ENCODE measurements at regions not wholly inside any gene's neighbourhood (a gene's known extent, or its start where the extent isn't known, plus 50 kb on each side); places are given as distances from the start of the nearest gene placed in this dataset.
A peak's percentile ranks its signal among the peaks of the same experiment; 100 is the strongest.
"Not testable (repeated sequence)": the region's sequence is repeated elsewhere in the genome, so short reads cannot be mapped to it uniquely, and the experiment has no call there.

DNA sequence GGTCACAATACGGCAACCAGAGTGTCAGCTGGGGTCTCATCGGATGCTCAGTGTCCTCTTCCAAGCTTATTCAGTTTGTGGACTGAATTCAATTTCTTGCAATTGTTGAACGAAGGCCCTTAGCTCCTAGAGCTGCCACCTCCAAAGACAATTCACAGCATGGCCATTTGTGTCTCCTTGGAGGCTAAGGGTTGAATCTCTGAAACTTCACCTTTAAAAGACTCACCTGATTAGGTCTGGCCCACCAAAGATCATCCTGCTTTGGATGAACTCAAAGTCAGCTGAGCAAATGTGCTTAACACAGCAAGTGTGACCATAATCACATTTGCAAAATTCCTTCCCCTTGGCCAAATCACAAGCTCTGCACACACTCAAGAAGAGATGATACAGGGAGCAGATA lies 175.9 kb downstream of the OTOP1 start:
- POLR2A ChIA-PET; H3K9me3 ChIP-seq (replicated peaks; ENCODE audit: control insufficient read depth, insufficient read depth, low read depth, low read length); H3K9ac ChIP-seq (ENCODE audit: insufficient read depth in 1 of 2, low read depth in 2 of 2, low read length in 2 of 2); H3K4me1 ChIP-seq (replicated peaks in 1 of 2; ENCODE audit: control insufficient read depth in 2 of 2, insufficient read depth in 2 of 2, low read length in 2 of 2); H3K27me3 ChIP-seq (ENCODE audit: control insufficient read depth in 2 of 2, insufficient read depth in 2 of 2, low read length in 2 of 2); BruUV-seq (replicated peaks); H3K4me3 ChIP-seq; CTCF ChIA-PET (ENCODE audit: low intra/inter-chr PET ratio); H2AFZ ChIP-seq (ENCODE audit: low read depth, low read length); H3K79me2 ChIP-seq (ENCODE audit: control insufficient read depth, insufficient read depth, low read length); H3K9me1 ChIP-seq (ENCODE audit: control insufficient read depth, insufficient read depth, low read length); H3K27ac ChIP-seq (ENCODE audit: extremely low read depth, low read depth, low read length); intact Hi-C loops (cut with micrococcal nuclease); H3K36me3 ChIP-seq (ENCODE audit: control insufficient read depth, insufficient read depth, low read length); FAIRE-seq; in situ Hi-C loops (cut with MboI); ATAC-seq; H4K20me1 ChIP-seq (replicated peaks; ENCODE audit: control insufficient read depth, insufficient read depth, low read length); H3K4me2 ChIP-seq (ENCODE audit: insufficient read depth, low read length); DNase-seq (ENCODE audit: extremely low read depth in 1 of 4, low spot score in 3 of 4): not testable (repeated sequence)
- peak; percentile 86 for TF ChIP-seq ZNF134 (CRISPR knock-in tag; conservative IDR thresholded peaks at IDR 0.05)
- WGBS (ENCODE audit: insufficient coverage, low coverage, missing lambda C conversion rate): 2% methylated on average over 3 of the region's 3 CpGs

GRCh38 chr4:4052933-4053332 lies 173.8 kb downstream of the OTOP1 start:
- H3K4me3 ChIP-seq; H2AFZ ChIP-seq (ENCODE audit: low read depth, low read length); ATAC-seq; H4K20me1 ChIP-seq (replicated peaks; ENCODE audit: control insufficient read depth, insufficient read depth, low read length); POLR2A ChIA-PET; H3K36me3 ChIP-seq (ENCODE audit: control insufficient read depth, insufficient read depth, low read length); in situ Hi-C loops (cut with MboI); DNase-seq (ENCODE audit: extremely low read depth in 1 of 4, low spot score in 3 of 4); H3K79me2 ChIP-seq (ENCODE audit: control insufficient read depth, insufficient read depth, low read length); BruUV-seq (replicated peaks); CTCF ChIA-PET (ENCODE audit: low intra/inter-chr PET ratio); H3K9me3 ChIP-seq (replicated peaks; ENCODE audit: control insufficient read depth, insufficient read depth, low read depth, low read length); H3K27ac ChIP-seq (ENCODE audit: extremely low read depth, low read depth, low read length); H3K9ac ChIP-seq (ENCODE audit: insufficient read depth in 1 of 2, low read depth in 2 of 2, low read length in 2 of 2); H3K27me3 ChIP-seq (ENCODE audit: control insufficient read depth in 2 of 2, insufficient read depth in 2 of 2, low read length in 2 of 2); H3K4me1 ChIP-seq (replicated peaks in 1 of 2; ENCODE audit: control insufficient read depth in 2 of 2, insufficient read depth in 2 of 2, low read length in 2 of 2); H3K4me2 ChIP-seq (ENCODE audit: insufficient read depth, low read length); intact Hi-C loops (cut with micrococcal nuclease); H3K9me1 ChIP-seq (ENCODE audit: control insufficient read depth, insufficient read depth, low read length); FAIRE-seq: not testable (repeated sequence)
- peak; percentile 14; the same call in 1 of the 2 replicates for TF ChIP-seq ESRRA (IDR thresholded peaks at IDR 0.05; ENCODE audit: borderline replicate concordance, low read depth)
- WGBS (ENCODE audit: insufficient coverage, low coverage, missing lambda C conversion rate): 0% methylated on average over 2 of the region's 2 CpGs

Data from K562 (cell line).